ENCODE measurements at regions not wholly inside any gene's neighbourhood (a gene's known extent, or its start where the extent isn't known, plus 50 kb on each side); places are given as distances from the start of the nearest gene placed in this dataset.

DNA sequence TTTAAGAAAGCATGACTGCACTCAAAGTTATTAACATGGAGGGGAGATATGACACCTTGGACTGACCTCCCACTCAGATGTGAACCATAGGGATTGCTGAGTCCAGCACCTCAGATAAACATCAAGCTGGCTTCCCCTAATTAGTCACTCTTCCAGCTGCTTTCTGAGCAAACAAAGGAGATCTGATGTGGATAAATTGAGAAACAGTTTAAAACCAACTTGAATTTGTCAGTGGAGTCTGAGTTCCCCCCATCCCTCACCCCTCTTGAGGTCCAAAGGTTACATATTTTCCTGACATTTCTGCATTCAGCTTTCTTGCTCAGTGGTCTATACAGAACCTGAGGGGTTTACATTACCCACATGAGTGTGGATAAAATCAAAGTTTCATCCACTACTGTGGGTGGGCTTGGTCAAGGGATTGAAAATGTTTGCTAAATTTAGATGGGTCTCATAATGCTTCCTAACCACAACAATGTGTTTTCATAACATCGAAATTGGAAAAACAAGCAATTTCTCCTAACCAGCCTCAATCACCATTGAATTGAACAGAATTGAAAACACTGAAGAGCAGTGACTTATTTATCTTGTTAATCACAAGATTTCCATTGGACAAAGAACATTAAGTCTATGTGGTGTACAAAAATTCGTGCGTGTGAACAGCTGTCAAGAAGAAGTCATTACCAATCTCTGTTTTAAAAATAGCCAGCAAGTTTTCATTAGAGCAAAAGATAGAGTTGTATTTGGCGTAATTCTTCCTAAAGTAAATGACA lies 292.3 kb downstream of the METTL15 start:
- POLR2A ChIA-PET, result no interaction called here
- CTCF ChIA-PET, result interaction anchor here (1.0 kb wide), 1 partner anchor 9 kb away, joined by 3 read pairs; no protein-coding TSS in a partner anchor
- TF ChIP-seq, protein P1, sequence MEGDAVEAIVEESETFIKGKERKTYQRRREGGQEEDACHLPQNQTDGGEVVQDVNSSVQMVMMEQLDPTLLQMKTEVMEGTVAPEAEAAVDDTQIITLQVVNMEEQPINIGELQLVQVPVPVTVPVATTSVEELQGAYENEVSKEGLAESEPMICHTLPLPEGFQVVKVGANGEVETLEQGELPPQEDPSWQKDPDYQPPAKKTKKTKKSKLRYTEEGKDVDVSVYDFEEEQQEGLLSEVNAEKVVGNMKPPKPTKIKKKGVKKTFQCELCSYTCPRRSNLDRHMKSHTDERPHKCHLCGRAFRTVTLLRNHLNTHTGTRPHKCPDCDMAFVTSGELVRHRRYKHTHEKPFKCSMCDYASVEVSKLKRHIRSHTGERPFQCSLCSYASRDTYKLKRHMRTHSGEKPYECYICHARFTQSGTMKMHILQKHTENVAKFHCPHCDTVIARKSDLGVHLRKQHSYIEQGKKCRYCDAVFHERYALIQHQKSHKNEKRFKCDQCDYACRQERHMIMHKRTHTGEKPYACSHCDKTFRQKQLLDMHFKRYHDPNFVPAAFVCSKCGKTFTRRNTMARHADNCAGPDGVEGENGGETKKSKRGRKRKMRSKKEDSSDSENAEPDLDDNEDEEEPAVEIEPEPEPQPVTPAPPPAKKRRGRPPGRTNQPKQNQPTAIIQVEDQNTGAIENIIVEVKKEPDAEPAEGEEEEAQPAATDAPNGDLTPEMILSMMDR (IDR thresholded peaks at IDR 0.05; ENCODE audit: control extremely low read depth, extremely low read depth, low read depth, missing control alignments), result no peak
- no peak for DNase-seq (ENCODE audit: extremely low spot score)

- DNase-seq (ENCODE audit: extremely low spot score), result no peak
- TF ChIP-seq, protein P1 (IDR thresholded peaks at IDR 0.05; ENCODE audit: control extremely low read depth, extremely low read depth, low read depth, missing control alignments), result no peak
- ChIA-PET POLR2A (no interaction called here), CTCF (no interaction called here)
Observed at GRCh38 chr11:28393348-28393747, 285.2 kb downstream of the METTL15 start.

- CTCF ChIA-PET, result interaction anchor here (0.8 kb wide), 1 partner anchor 14 kb away, joined by 3 read pairs; no protein-coding TSS in a partner anchor
- no peak for DNase-seq (ENCODE audit: extremely low spot score)
- POLR2A ChIA-PET, result no interaction called here
- TF ChIP-seq, protein P1 (IDR thresholded peaks at IDR 0.05; ENCODE audit: control extremely low read depth, extremely low read depth, low read depth, missing control alignments), result no peak
Observed at GRCh38 chr11:28384418-28384817, 276.2 kb downstream of the METTL15 start.

GRCh38 chr11:28383456-28383855 lies 275.3 kb downstream of the METTL15 start:
- ChIA-PET POLR2A (no interaction called here), CTCF (no interaction called here)
- no peak for DNase-seq (ENCODE audit: extremely low spot score)
- TF ChIP-seq, protein P1 (IDR thresholded peaks at IDR 0.05; ENCODE audit: control extremely low read depth, extremely low read depth, low read depth, missing control alignments), result no peak

All from GM10248 (cell line).